ENCODE measurements at regions not wholly inside any gene's neighbourhood (a gene's known extent, or its start where the extent isn't known, plus 50 kb on each side); places are given as distances from the start of the nearest gene placed in this dataset.

- TF ChIP-seq ZNF687 (IDR thresholded peaks at IDR 0.05) (no peak), NBN (IDR thresholded peaks at IDR 0.05) (no peak), USF2 (IDR thresholded peaks at IDR 0.05; ENCODE audit: borderline replicate concordance, low read depth, low read length) (no peak)
Observed at GRCh38 chr4:81898862-81899504, 427.3 kb upstream of the RASGEF1B start (continued).

GRCh38 chr4:81896936-81897335 lies 425.2 kb upstream of the RASGEF1B start:
- Histone ChIP-seq H3K79me2 (ENCODE audit: control insufficient read depth, insufficient read depth, low read length) (no peaks in the 10 kb centered on the region), H3K36me3 (ENCODE audit: control insufficient read depth in 2 of 2, insufficient read depth in 2 of 2, low read length in 1 of 2) (no peaks in the 10 kb centered on the region), H3K4me1 (ENCODE audit: control insufficient read depth, insufficient read depth, low read length) (no peaks in the 10 kb centered on the region), H4K20me1 (ENCODE audit: control insufficient read depth, insufficient read depth) (no peaks in the 10 kb centered on the region), H2AFZ (ENCODE audit: control insufficient read depth, low read depth, low read length) (no peak overlapping the region), H3K27me3 (replicated peaks in 1 of 2; ENCODE audit: control insufficient read depth in 2 of 2, insufficient read depth in 2 of 2, low read length in 1 of 2) (no peaks in the 10 kb centered on the region), H3K9me3 (replicated peaks; ENCODE audit: control insufficient read depth, insufficient read depth, low read length) (no peaks in the 10 kb centered on the region), H3K9ac (ENCODE audit: control insufficient read depth, insufficient read depth, low read length) (no peak overlapping the region), H3K4me2 (ENCODE audit: control insufficient read depth, insufficient read depth) (no peak overlapping the region), H3K27ac (ENCODE audit: control insufficient read depth, insufficient read depth) (no peak overlapping the region), H3K4me3 (no peak overlapping the region)
- TF ChIP-seq SUPT20H (IDR thresholded peaks at IDR 0.05; ENCODE audit: borderline replicate concordance, control insufficient read depth, low read depth, low read length): no peak
- ChIA-PET RAD21 (ENCODE audit: unreplicated experiment) (no interaction called here), SMC1A (ENCODE audit: uncharacterized antibody, unreplicated experiment) (no interaction called here), POLR2A (no interaction called here), CTCF (no interaction called here)
- ATAC-seq (no peak), DNase-seq (ENCODE audit: low read depth, low spot score) (no peak), FAIRE-seq (no peak)
- intact Hi-C loops (cut with micrococcal nuclease; ENCODE audit: unreplicated experiment): no loop called here
- no TSS peak for BruUV-seq (replicated peaks)
- 21% methylated on average over 6 of the region's 6 CpGs for WGBS (ENCODE audit: insufficient coverage, insufficient replicate concordance, low lambda C conversion rate, missing lambda C conversion rate)
- in situ Hi-C loops (cut with MboI): no loop called here

Measured in GM12878 (cell line).